IPS-18c (cell line): ENCODE measurements at regions not wholly inside any gene's neighbourhood (a gene's known extent, or its start where the extent isn't known, plus 50 kb on each side); places are given as distances from the start of the nearest gene placed in this dataset.
"Not testable (repeated sequence)": the region's sequence is repeated elsewhere in the genome, so short reads cannot be mapped to it uniquely, and the experiment has no call there.

Source experiments
- H3K4me3 ChIP-seq: 2 replicates; pipeline ENCODE4 v1.7.0; 2013; ENCODE audit warnings: low read depth, mild to moderate bottlenecking, low read length, moderate library complexity; ENCODE audit not compliant: insufficient read depth
- H3K9me3 ChIP-seq: one replicate; pipeline ENCODE4 v1.6.1; 2013; ENCODE audit warnings: mild to moderate bottlenecking, low read length, moderate library complexity; ENCODE audit not compliant: control insufficient read depth, insufficient read depth

DNA sequence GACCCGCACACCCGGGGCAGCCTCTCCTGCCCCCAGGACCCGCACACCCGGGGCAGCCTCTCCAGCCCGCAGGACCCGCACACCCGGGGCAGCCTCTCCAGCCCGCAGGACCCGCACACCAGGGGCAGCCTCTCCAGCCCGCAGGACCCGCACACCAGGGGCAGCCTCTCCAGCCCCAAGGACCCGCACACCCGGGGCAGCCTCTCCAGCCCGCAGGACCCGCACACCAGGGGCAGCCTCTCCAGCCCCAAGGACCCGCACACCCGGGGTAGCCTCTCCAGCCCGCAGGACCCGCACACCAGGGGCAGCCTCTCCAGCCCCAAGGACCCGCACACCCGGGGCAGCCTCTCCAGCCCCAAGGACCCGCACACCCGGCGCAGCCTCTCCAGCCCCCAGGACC, 108.5 kb downstream of the PDGFA start:
- H3K9me3 ChIP-seq, H3K4me3 ChIP-seq: not testable (repeated sequence)

DNA sequence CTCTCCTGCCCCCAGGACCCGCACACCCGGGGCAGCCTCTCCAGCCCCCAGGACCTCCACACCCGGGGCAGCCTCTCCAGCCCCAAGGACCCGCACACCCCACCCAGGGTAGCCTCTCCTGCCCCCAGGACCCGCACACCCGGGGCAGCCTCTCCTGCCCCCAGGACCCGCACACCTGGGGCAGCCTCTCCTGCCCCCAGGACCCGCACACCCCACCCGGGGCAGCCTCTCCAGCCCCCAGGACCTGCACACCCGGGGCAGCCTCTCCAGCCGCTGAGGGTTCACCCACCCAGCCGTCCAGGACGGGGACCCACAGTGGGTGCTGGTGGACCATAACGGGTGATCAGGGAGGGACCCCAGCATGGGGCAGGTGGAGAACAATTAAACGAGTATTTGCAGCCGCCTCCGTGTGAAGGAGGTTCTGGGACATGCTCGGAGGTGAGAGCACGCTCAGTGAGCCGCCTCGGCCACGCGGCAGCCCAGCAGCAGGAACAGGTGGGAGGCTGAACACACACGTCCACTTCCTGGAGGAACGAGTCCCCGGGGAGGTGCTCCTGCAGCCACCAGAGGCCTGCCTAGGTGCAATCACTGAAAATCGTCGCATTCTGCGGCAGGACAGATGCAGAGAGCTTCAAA, 107.9 kb downstream of the PDGFA start:
- Histone ChIP-seq H3K4me3 (no peak overlapping the region), H3K9me3 (peaks cover 4% of the 10 kb centered on the region)

DNA sequence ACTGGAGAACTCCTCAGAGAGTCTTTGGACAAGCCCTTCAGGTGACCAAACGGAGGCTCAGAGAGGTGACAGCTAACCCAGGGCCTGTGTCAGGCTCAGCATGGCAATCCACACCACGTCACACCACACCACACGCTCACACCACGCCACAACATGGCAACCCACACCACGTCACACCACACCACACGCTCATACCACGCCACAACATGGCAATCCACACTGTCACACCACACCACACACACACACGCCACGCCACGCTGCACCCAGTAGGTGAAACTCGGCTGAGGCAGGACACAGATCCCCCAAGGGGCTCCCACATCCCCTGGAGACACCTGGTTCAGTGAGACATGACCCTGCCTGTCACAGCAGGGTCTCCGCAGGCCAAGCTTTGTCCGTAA, 107.3 kb downstream of the PDGFA start:
- H3K4me3 ChIP-seq, result no peak overlapping the region

DNA sequence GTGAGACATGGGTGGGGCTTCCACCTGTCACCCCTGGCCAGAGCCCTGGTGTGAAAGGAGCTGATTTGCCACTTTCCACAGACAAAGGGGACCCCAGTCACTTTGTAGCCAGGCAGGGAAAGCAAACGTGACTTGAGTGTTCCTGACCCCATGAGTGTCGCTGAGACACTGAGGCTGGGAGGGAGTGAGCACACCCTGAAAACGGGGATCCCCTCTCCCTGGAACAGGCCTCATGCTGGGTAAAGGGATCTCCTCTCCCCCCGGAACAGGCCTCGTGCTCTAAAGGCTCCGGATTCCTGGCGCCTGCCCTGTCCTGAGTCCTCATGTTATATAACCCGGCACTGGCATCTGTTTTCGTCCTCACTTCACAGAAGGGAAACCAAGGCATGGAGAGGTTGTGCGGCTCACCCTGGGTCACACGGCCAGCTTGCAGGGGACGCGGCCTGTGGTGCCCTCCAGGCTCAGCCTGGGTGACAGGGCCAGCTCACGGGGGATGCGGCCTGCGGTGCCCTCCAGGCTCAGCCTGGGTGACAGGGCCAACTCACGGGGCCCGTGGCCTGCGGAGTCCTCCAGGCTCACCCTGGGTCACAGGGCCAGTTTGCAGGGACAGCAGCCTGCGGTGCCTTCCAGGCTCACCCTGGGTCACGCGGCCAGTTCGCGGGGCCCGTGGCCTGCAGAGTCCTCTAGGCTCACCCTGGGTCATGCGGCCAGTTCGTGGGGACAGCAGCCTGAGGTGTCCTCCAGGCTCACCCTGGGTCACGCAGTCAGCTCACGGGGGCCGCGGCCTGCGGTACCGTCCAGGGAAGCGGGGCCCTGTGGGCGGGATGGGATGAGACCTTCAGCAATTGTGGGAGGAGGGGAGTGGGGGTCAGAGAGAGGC, 104.7 kb downstream of the PDGFA start:
- Histone ChIP-seq H3K9me3 (peaks cover 8% of the 10 kb centered on the region), H3K4me3 (no peak overlapping the region)

More for the DNA sequence above, 107.3 kb downstream of the PDGFA start:
- peaks cover 5% of the 10 kb centered on the region for H3K9me3 ChIP-seq

DNA sequence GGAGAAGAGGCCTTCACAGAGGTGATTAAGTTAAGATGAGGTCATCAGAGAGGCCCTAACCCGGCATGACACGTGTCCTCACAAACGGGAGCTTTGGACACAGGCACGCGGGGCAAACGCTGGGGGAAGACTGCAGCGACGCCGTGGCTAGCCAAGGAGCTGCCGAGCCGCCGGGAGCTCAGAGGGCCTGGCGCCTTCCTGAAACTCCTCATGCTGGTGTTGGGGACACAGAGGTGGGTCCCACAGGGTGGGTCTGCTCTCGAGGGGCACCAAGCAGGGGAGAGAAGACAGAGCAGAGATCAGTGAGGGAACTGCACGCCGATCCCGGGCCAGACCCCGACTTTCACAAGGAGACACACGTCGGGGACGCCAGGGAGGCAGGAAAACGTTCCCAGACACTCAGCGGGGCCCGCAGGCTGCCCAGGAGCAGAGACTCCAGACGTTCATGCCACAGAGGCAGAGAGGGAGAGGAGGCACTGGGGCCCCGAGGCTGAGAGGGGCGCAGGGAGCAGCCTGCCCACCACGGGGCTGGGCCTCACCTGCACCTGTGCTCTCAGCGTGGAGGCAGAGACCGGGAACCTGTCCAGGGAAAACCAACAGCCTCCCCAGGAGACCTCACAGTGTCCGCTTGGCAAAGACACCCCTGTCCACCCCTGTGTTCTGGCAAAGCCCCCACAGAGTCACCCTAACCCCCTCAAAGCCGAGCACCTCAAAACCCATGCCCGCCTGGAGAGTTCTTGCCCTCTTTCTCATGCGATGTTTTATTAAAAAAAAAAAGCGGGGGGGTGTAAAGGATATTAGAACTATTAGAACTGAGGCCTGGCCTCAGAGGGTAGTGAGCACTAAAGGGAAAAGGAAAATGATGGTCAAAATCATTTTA, 103.8 kb downstream of the PDGFA start:
- peaks cover 8% of the 10 kb centered on the region for H3K9me3 ChIP-seq
- no peak overlapping the region for H3K4me3 ChIP-seq

DNA sequence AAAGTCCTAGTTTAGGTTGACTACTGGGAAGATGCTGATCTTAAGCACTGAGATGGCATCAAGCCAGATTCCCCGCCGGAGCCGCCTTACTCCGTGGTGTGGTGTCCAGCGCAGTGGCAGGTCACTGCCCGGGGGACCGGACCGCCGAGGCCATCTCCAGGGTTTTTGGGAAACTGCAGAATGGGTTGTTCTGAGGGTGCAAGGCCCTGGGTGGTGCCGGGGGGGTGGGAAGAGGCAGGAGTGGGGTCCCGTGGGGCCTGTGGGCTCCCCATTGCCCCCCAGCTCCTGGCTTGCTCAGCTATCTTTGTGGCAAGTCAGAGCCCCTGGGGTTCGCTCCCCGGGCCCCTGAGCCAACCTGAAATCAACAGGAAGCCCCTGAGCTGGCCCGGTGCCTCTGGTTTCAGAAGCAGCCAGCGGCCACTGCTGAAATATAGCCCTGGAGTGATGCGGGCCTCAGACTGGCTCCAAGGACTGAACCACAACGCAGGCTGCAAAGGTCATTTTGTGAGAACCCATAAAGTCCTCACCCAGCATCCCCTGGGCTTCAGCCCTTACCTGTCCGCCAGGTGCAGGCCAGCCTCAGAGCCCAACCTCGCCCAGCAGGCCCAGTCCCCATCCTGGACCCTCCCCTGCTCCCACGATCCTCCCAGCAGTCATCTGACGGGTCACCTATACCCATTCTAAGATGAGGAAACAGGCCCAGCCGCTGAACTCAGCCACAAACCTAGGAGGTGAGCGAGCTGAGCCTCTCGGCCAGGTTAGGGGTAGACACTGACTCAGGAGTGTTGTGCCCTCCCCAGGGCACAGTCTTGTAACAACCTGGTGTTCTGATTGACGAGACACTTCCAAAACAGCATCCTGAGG, 102.7 kb downstream of the PDGFA start:
- Histone ChIP-seq H3K4me3 (no peak overlapping the region), H3K9me3 (peaks cover 8% of the 10 kb centered on the region)

DNA sequence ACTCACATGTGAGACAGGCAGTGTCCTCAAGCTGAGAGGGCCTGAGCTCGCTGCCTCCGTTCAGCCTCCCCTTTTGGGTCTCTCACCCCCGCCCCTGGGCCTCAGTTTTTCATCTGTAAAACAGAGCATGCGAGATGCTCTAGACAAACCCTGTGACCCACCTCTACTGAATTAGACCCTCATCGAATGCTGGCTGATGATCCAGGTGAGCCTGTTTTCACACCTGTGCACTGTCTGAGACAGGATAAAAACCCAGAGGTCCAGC, 102.1 kb downstream of the PDGFA start:
- Histone ChIP-seq H3K4me3 (no peak overlapping the region), H3K9me3 (peaks cover 8% of the 10 kb centered on the region)

DNA sequence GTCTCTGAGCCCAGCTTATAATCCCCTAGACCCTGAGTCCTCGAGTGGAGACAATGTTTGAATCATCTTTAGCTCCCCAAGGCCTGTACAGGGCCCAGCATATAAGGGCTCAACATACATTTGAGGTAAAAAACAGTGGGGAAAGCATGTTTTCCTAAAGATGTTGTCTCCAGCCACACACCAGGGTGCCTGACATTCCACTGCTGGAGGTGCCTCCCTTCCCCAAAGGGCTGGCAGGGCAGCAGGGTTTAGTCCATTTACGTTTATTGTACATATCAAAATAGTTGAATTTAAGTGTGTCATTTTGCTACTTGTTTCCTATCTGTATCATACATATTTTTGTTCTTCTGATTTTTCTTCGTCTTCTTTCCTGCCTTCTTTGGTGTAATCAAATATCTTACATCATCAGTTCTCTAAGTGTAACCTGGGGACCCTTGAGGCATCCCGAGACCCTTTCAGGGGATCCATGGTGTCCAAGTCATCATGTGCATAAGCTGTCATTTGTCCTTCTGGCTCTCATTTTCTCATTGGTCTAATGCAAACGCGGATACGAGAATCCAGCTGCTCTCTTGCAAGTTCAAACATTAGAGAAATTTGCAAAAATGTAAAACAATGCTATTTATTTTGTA, 101.6 kb downstream of the PDGFA start:
- Histone ChIP-seq H3K9me3 (peaks cover 6% of the 10 kb centered on the region), H3K4me3 (no peak overlapping the region)

DNA sequence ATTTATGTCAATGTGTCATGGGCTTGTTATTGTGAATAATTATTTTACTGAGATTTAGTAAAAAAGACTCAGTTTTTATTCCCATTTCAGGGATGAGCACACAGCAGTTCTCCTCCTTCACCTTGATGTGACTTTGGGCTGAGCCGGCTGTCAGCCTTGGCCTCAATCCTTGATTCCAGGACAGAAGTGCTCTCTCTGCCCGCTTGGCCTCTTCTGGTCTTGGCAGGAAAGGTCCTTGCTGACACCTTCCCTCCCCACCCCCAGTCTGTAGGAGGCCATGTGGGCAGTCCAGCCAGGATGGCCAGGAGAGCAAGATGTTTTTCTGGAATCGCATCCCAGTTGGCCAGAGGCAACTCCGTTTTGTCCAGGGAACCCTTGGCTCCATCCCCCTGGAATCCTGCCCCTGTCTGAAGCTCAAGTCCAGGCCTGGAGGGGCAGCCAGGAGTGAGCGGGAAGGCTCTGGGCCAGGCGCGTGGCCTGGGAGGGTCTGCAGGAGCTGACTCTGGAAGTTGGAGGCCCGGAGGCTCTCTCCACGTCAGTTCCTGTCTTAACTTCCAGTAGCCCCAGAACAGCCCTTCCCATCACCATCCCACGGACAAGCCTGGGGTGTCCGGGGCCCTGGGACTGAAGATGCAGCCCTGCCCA, 100.9 kb downstream of the PDGFA start:
- H3K4me3 ChIP-seq, result no peak overlapping the region
- peaks cover 6% of the 10 kb centered on the region for H3K9me3 ChIP-seq

DNA sequence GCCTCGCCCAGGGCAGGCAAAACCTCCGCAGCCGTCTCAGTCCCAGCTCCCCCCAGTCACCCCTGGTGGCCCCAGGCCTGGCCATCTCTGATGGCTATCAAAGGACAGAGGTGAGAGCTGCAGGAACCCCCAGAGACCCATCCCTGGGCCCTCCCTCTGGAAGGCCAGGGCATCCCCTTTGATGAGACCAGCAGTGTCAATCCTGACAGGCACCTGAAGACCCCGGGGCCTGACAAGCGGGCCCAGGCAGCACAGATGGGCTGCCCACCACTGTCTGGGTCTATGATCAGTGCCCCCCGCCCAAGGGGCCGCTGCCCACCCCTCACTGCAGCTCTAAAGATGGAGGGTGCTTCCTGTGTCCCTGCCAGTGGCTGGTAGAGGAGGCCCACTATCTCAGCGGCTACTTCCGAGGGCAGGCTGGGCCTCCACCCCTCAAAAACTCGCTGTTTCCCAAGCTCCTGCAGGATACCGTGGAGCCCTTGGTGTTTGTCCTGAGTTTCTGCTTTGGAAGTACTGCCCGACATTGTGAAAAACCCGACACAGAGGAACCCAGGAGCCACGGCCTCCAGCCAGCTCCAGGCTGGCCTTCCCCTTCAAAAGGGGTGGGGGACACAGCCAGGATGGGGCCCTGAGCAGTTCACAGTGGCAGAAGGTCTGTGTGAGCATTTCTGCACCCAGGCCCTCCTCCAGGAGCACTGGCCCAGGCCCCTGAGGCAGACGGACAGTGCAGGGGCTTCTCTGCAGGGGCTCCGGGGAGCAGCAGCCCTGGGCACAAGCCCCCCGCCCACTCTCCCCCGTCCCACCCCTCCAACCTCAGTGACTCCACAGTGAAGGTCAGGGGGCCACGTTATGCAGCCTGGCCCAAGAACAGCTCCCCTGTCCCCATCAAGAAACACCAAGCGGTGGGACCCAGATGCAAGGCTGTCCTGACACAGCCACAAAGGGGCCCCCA, 99.2 kb downstream of the PDGFA start:
- Histone ChIP-seq H3K4me3 (no peak overlapping the region), H3K9me3 (peaks cover 6% of the 10 kb centered on the region)

DNA sequence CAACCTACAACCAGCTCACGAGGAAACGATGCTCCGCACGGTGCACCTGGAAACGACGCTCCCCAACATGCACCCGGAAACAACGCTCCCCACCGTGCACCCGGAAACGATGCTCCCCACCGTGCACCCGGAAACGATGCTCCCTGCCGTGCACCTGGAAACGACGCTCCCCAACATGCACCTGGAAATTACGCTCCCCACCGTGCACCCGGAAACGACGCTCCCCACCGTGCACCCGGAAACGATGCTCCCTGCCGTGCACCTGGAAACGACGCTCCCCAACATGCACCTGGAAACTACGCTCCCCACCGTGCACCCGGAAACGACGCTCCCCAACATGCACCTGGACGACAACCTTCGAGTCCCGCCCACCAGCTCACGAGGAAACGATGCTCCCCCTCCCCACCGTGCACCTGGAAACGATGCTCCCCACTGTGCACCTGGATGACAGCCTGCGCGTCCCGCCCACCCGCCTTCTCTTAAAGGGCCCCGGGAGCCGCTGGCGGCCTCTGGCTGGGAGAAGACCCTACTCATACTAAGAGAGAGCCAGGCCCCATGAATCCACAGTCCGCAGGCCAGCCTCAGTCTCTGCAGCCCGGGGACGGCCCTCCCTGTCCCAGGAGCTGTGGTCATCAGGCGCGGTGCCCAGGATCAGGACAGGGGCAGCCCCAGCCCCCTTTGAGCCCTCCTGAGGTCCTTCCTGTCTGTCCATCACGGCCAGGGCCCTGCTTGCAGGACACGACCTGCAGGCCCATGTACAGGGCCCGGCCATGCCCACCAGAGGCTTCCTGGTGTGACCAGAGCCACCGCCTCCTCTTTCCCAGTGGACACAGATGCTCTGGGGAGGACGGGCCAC, 98.3 kb downstream of the PDGFA start:
- peaks cover 6% of the 10 kb centered on the region for H3K9me3 ChIP-seq
- no peak overlapping the region for H3K4me3 ChIP-seq

DNA sequence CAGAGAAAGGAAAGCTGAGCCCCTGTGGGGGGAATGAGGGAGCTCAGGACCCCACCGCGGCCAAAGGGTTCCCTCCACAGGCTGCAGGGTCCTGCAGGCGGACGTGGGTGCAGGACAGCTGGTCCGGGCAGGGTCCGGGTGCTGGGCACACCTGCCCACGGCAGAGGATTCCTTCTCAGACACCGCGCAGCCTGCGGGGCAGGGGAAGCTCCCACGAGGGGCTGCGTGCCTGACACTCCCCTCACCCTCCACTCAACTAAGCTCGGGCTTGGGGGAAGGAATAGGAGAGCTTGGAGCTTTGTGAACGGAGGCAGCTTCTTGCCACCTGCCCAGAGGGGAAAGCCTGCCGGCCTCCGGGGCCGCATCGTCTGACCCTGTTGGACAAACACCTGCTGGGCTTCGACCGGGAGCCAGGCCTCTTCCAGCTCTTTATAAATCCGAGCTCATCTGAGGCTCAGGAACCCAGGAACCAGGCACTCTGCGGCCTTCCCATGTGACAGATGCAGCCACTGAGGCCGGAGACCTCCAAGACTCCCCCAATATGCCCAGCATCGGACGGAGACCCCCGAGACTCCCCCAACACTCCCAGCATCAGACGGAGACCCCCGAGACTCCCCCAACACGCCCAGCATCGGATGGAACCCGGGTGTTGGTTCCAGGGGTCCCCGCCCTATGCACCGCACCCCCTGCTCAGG, 97.3 kb downstream of the PDGFA start:
- H3K4me3 ChIP-seq, result no peak overlapping the region
- peaks cover 8% of the 10 kb centered on the region for H3K9me3 ChIP-seq

DNA sequence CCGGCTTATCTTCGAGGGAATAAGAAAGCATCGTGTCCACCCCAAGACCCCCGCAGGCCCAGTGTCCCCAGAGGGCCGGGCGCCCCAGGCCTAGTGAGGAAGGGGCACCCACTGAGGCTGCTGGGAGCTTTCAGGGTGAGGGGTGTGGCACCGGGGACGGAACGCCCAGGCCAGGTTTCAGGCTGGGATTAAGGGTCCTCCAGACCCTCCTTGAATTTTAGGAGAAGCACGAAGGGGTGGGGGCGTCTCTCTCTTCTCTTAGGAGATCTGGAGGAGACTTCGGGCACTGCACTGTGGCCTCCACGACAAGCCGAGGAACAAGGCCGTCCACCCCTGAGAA, 96.8 kb downstream of the PDGFA start:
- Histone ChIP-seq H3K9me3 (peaks cover 4% of the 10 kb centered on the region), H3K4me3 (no peak overlapping the region)
